Uterus (tissue), 3 donors: ENCODE measurements at regions not wholly inside any gene's neighbourhood (a gene's known extent, or its start where the extent isn't known, plus 50 kb on each side); places are given as distances from the start of the nearest gene placed in this dataset.

Experiments
- DNase-seq, 2 donors: peaks; one replicate each; pipeline ENCODE4 v3.0.0-alpha.2; 2019 to 2020
- H3K27ac ChIP-seq, 2 donors: fragments of 200-600 bp; sonication (generic); 1 replicate in 1 of 2; 2 replicates in 1 of 2; pipeline ENCODE4 v1.5.1; 2016 to 2018
- H3K27me3 ChIP-seq, 2 donors: fragments of 200-600 bp; sonication (generic); one replicate each; pipeline ENCODE4 v1.5.1; 2018 to 2019; ENCODE audit warnings: control low read depth in 1 of 2
- H3K36me3 ChIP-seq, 2 donors: fragments of 200-600 bp; sonication (generic); one replicate each; pipeline ENCODE4 v1.5.1; 2019; ENCODE audit warnings: control low read depth in 1 of 2
- H3K4me1 ChIP-seq, 2 donors: fragments of 200-600 bp; sonication (generic); one replicate each; pipeline ENCODE4 v1.5.1; 2018 to 2019; ENCODE audit warnings: control low read depth in 1 of 2
- H3K4me3 ChIP-seq, 2 donors: fragments of 200-600 bp; sonication (generic); 1 replicate in 1 of 2; 2 replicates in 1 of 2; pipeline ENCODE4 v1.5.1; 2018 to 2019; ENCODE audit warnings: mild to moderate bottlenecking in 1 of 2
- H3K9me3 ChIP-seq, 2 donors: fragments of 200-600 bp; sonication (generic); one replicate each; pipeline ENCODE4 v1.5.1; 2019; ENCODE audit warnings: control low read depth in 1 of 2
- POLR2A ChIP-seq, 2 donors: fragments of 450-650 bp; IDR thresholded peaks; one replicate each; pipeline ENCODE4 v1.6.1; 2016; ENCODE audit warnings: antibody characterized with exemption in 2 of 2, mild to moderate bottlenecking in 1 of 2, moderate library complexity in 1 of 2
- intact Hi-C: fragments of 100-400 bp; cut with DNase I; formaldehyde crosslinking; loops from one replicate; pipeline ENCODE4 v1.15.1; 2023; ENCODE audit warnings: low total_unique reads
- TF ChIP-seq, protein P1 (sequence below), 4 experiments: fragments of 200-600 bp in 2 of 4; fragments of 450-650 bp in 2 of 4; sonication (generic) in 2 of 4; IDR thresholded peaks; one replicate each; pipeline ENCODE4 v1.5.1; 2016 to 2019; ENCODE audit warnings: antibody characterized with exemption in 4 of 4, mild to moderate bottlenecking in 2 of 4, moderate library complexity in 1 of 4
- donor health status: DM: yes; HTN: yes; CAD: no.

GRCh38 chr9:130770093-130770492, 65.0 kb upstream of the ABL1 start:
- H3K4me3 ChIP-seq = no peak overlapping the region
- DNase-seq = no peak

DNA sequence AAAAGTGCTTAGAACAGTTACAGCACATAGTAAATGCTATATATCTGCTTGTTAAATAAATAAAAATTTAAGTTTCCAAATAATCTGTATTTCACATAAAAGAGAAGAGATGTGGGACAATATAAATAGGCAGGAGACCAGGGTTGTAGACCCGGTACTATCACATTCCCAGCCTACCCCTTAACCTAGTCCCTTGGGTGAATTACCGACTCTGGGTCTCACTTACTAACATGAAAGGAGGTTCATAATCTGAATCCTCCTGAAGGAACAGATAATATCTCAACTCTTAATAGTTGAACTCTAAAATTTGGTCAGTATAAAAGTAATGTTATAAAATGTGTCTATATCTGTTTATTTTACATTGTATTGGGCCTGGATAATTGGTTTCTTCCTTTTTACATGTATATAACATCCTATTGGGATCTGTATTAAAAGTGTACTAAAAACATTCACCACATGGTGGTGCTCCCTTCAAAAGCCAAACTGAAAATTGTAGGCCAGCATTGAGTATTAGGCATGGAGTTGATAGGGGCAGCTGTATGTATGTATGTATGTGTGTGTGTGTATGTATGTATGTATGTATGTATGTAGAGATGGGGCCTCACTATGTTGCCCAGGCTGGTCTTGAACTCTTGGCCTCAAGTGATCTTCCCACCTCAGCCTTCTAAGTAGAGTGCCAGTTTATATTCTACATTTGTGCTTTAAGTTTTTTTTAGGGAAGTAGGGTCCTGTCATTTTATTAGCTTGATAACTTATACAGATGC, 64.2 kb upstream of the ABL1 start:
- H3K9me3 ChIP-seq = no peaks in the 10 kb centered on the region
- H3K4me1 ChIP-seq = no peaks in the 10 kb centered on the region
- H3K27me3 ChIP-seq = no peaks in the 10 kb centered on the region
- peak overlapping the region in 1 of 2 donors; percentile 13 for H3K27ac ChIP-seq
- no peaks in the 10 kb centered on the region for H3K36me3 ChIP-seq
- no peak for DNase-seq
- no peak overlapping the region for H3K4me3 ChIP-seq
- TF ChIP-seq, protein P1, sequence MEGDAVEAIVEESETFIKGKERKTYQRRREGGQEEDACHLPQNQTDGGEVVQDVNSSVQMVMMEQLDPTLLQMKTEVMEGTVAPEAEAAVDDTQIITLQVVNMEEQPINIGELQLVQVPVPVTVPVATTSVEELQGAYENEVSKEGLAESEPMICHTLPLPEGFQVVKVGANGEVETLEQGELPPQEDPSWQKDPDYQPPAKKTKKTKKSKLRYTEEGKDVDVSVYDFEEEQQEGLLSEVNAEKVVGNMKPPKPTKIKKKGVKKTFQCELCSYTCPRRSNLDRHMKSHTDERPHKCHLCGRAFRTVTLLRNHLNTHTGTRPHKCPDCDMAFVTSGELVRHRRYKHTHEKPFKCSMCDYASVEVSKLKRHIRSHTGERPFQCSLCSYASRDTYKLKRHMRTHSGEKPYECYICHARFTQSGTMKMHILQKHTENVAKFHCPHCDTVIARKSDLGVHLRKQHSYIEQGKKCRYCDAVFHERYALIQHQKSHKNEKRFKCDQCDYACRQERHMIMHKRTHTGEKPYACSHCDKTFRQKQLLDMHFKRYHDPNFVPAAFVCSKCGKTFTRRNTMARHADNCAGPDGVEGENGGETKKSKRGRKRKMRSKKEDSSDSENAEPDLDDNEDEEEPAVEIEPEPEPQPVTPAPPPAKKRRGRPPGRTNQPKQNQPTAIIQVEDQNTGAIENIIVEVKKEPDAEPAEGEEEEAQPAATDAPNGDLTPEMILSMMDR (IDR thresholded peaks at IDR 0.05) = peak; percentile 68 to 90 (median 75)
- no peak for TF ChIP-seq POLR2A (IDR thresholded peaks at IDR 0.05)
- intact Hi-C loops = loop anchor here (5.0 kb wide), 1 partner anchor 91 kb away; no protein-coding TSS in a partner anchor

More at GRCh38 chr9:130770093-130770492, 65.0 kb upstream of the ABL1 start:
- H3K4me1 ChIP-seq = no peaks in the 10 kb centered on the region
- intact Hi-C loops = loop anchor here (5.0 kb wide), 1 partner anchor 92 kb away; no protein-coding TSS in a partner anchor
- H3K27me3 ChIP-seq = no peaks in the 10 kb centered on the region
- H3K27ac ChIP-seq = no peak overlapping the region
- TF ChIP-seq, protein P1 (IDR thresholded peaks at IDR 0.05) = no peak
- no peak for TF ChIP-seq POLR2A (IDR thresholded peaks at IDR 0.05)
- no peaks in the 10 kb centered on the region for H3K9me3 ChIP-seq
- H3K36me3 ChIP-seq = no peaks in the 10 kb centered on the region

DNA sequence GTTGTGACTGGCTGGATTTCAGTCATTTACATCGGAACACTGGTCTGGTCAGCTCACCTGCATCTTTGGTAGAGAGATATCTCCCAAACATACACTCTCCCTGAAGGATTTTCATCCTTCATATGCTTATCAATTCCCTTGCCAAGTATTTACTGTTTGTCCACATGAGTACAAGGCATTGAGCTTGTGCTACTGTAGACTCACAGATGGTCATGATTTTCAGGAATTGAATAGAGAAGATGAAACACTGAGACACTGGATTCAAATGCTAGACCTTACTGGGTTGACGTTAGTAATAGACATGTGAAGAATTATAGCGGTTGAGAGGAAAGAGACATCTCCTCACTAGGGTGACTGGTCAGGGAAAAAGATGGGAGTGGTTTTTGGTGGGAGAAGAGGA, 62.9 kb upstream of the ABL1 start:
- TF ChIP-seq POLR2A (IDR thresholded peaks at IDR 0.05) = no peak
- TF ChIP-seq, protein P1 (IDR thresholded peaks at IDR 0.05) = no peak
- no peak for DNase-seq
- Histone ChIP-seq H3K4me3 (no peak overlapping the region), H3K27me3 (no peaks in the 10 kb centered on the region), H3K27ac (no peak overlapping the region), H3K36me3 (no peaks in the 10 kb centered on the region), H3K9me3 (no peaks in the 10 kb centered on the region), H3K4me1 (no peaks in the 10 kb centered on the region)
- intact Hi-C loops = loop anchor here (5.0 kb wide), 1 partner anchor 90 kb away; no protein-coding TSS in a partner anchor

DNA sequence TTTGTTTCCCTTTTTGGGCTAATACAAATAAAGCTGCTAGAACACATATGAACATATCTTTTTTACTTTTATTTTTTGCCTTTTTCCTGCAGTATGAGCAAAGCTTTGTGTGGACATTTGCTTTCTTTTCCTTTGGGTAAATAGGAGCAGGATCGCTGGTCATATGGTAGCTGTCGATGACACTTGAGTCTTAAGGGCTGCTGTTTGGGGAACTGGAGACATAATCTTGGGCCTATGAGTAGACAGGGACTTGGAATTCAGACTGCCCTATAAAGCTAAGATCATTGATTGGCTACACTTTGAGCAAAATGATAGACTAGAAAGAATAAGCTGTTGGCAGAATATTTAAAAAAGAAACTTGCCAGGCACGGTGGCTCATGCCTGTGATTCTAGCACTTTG, 60.9 kb upstream of the ABL1 start:
- no peaks in the 10 kb centered on the region for H3K36me3 ChIP-seq
- no peak for DNase-seq
- no peaks in the 10 kb centered on the region for H3K27me3 ChIP-seq
- peaks cover 0 to under 1% of the 10 kb centered on the region in 2 donors for H3K4me1 ChIP-seq
- no peak for TF ChIP-seq POLR2A (IDR thresholded peaks at IDR 0.05)
- TF ChIP-seq, protein P1 (IDR thresholded peaks at IDR 0.05) = no peak
- H3K27ac ChIP-seq = no peak overlapping the region
- intact Hi-C loops = loop anchor here (5.0 kb wide), 1 partner anchor 88 kb away; no protein-coding TSS in a partner anchor
- no peaks in the 10 kb centered on the region for H3K9me3 ChIP-seq
- H3K4me3 ChIP-seq = no peak overlapping the region

DNA sequence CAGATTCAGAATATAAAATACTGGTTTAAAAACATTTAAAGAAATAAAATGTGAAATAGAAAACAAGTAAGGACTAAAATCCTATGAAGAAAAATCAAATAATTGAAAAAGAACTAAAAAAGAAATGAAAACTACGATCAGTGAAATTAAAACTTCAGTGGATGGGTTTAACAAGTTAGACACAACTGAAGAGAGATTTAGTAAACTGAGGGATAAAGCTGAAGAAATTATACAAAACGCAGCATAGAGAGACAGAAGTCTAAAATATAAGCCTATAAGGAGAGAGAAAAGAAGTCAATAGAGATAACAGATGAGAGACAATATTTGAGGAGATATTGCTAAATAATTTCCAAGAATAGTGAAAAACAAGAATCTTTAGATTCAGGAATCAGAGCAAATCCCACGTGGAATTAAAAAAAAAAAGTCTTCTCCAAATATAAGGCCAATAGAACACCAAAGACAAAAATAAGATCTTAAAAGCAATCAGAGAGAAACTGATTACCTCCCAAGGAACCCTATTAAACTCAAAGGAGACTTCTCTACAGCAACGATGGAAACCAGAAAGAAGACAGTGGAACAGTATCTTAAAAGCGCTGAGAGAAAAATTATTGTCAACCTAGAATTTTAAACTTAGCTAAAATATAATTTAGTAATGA, 59.6 kb upstream of the ABL1 start:
- Histone ChIP-seq H3K27me3 (no peaks in the 10 kb centered on the region), H3K27ac (peak overlapping the region in 1 of 2 donors; percentile 35), H3K4me3 (no peak overlapping the region), H3K4me1 (peaks cover 4 to 10% of the 10 kb centered on the region in 2 donors), H3K36me3 (no peaks in the 10 kb centered on the region), H3K9me3 (no peaks in the 10 kb centered on the region)
- intact Hi-C loops = no loop called here
- TF ChIP-seq, protein P1 (IDR thresholded peaks at IDR 0.05) = no peak
- no peak for TF ChIP-seq POLR2A (IDR thresholded peaks at IDR 0.05)
- DNase-seq = no peak
